ENCODE measurements at regions not wholly inside any gene's neighbourhood (a gene's known extent, or its start where the extent isn't known, plus 50 kb on each side); places are given as distances from the start of the nearest gene placed in this dataset.

DNA sequence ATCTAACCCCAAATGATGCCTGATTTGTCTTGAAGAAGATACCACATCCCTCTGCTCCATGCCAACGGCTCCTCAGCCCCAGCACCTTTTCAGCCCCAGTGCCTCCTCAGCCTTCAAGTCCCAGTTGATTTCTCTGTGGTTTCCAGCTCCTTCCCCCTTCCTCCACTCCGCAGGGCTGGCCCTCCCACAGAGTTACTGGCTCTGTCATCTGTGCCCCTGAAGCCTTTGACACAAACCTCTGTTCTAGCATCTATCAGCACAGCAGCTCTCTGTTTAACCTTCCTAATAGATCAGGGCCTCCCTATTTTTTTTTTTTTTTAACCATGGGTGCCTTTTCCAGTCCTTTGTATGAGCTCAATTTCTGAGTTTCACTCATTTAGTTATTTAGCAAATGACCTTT is 201.3 kb upstream of the CXCR4 start:
- H3K23ac ChIP-seq (ENCODE audit: insufficient read length, low read depth, low read length): no peak overlapping the region
- Mint-ChIP-seq H3K27ac (peak overlapping the region; percentile 17 to 56 (median 19); a peak in 2 of 7 replicates), H3K27me3 (ENCODE audit: low read depth) (no peaks in the 10 kb centered on the region; the same call in none of the 2 replicates), H3K4me1 (peaks cover 26 to 27% of the 10 kb centered on the region in 2 experiments), H3K4me3 (no peak overlapping the region), H3K9me3 (no peaks in the 10 kb centered on the region; a peak in 1 of 5 replicates), H3K36me3 (ENCODE audit: insufficient read depth in 1 of 3, low read depth in 3 of 3) (no peaks in the 10 kb centered on the region)
- no peaks in the 10 kb centered on the region for H4K20me1 ChIP-seq (ENCODE audit: control insufficient read depth, insufficient read depth, insufficient read length)
- H3K14ac ChIP-seq (ENCODE audit: insufficient read depth, low read length): no peak overlapping the region
- H3K56ac ChIP-seq (ENCODE audit: insufficient read length, low read depth, low read length): no peak overlapping the region
- H2BK12ac ChIP-seq (ENCODE audit: insufficient read length, low read depth, low read length): no peak overlapping the region
- H2BK5ac ChIP-seq (ENCODE audit: insufficient read length, low read length): no peak overlapping the region
- H3K27ac ChIP-seq (ENCODE audit: insufficient read length, low read depth, low read length): no peak overlapping the region
- no peak overlapping the region for H3K4me2 ChIP-seq (ENCODE audit: insufficient read depth, insufficient read length, low read length)
- H3K4ac ChIP-seq (ENCODE audit: low read depth, low read length): no peak overlapping the region
- H4K8ac ChIP-seq (replicated peaks; ENCODE audit: insufficient read length, low read depth, low read length): no peak overlapping the region
- no peak overlapping the region for H2AFZ ChIP-seq (ENCODE audit: low read length)
- WGBS (ENCODE audit: extremely low coverage, insufficient read length, low lambda C conversion rate): no CpG with 5 or more reads among the region's 2 CpGs
- no peaks in the 10 kb centered on the region for H3K9me3 ChIP-seq (ENCODE audit: control insufficient read depth, low read depth, low read length)
- TF ChIP-seq, protein P1, sequence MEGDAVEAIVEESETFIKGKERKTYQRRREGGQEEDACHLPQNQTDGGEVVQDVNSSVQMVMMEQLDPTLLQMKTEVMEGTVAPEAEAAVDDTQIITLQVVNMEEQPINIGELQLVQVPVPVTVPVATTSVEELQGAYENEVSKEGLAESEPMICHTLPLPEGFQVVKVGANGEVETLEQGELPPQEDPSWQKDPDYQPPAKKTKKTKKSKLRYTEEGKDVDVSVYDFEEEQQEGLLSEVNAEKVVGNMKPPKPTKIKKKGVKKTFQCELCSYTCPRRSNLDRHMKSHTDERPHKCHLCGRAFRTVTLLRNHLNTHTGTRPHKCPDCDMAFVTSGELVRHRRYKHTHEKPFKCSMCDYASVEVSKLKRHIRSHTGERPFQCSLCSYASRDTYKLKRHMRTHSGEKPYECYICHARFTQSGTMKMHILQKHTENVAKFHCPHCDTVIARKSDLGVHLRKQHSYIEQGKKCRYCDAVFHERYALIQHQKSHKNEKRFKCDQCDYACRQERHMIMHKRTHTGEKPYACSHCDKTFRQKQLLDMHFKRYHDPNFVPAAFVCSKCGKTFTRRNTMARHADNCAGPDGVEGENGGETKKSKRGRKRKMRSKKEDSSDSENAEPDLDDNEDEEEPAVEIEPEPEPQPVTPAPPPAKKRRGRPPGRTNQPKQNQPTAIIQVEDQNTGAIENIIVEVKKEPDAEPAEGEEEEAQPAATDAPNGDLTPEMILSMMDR (conservative IDR thresholded peaks at IDR 0.05): no peak
- peaks cover 3% of the 10 kb centered on the region; the same call in 1 of the 2 replicates for H3K4me1 ChIP-seq (ENCODE audit: insufficient read depth, low read length)
- H2BK15ac ChIP-seq (ENCODE audit: low read depth, low read length): no peak overlapping the region
- no peak for DNase-seq
- H4K91ac ChIP-seq (ENCODE audit: insufficient read length, low read depth, low read length): no peak overlapping the region
- no peaks in the 10 kb centered on the region for H3K79me1 ChIP-seq (ENCODE audit: insufficient read depth, low read depth, low read length, poor library complexity, severe bottlenecking)
- H3K18ac ChIP-seq (ENCODE audit: insufficient read length, low read depth, low read length): no peak overlapping the region
- no peak overlapping the region for H3T11ph ChIP-seq (ENCODE audit: low read length)
- no peaks in the 10 kb centered on the region for H3K27me3 ChIP-seq (ENCODE audit: insufficient read depth, low read length)
- no peak overlapping the region for H4K5ac ChIP-seq (ENCODE audit: insufficient read length, low read depth, low read length)
- no peak overlapping the region for H2BK20ac ChIP-seq (ENCODE audit: low read depth, low read length, poor library complexity, severe bottlenecking)
- H2BK120ac ChIP-seq (ENCODE audit: low read depth, low read length, poor library complexity, severe bottlenecking): no peak overlapping the region
- no peaks in the 10 kb centered on the region for H3K23me2 ChIP-seq (ENCODE audit: insufficient read length, low read depth, low read length, poor library complexity, severe bottlenecking)
- H3K9ac ChIP-seq (ENCODE audit: extremely low read depth, insufficient read length, low read length): no peak overlapping the region
- no peak overlapping the region for H2AK5ac ChIP-seq (ENCODE audit: insufficient read length, low read length)
- H3K79me2 ChIP-seq (ENCODE audit: insufficient read depth, low read length): no peaks in the 10 kb centered on the region
